MM.1S (cell line): ENCODE measurements at regions not wholly inside any gene's neighbourhood (a gene's known extent, or its start where the extent isn't known, plus 50 kb on each side); places are given as distances from the start of the nearest gene placed in this dataset.

Experiments
- DNase-seq: peaks from one replicate; pipeline ENCODE4 v3.0.0-alpha.2; 2015
- H2AFZ ChIP-seq: fragments of 300-600 bp; sonication (generic); 2 replicates; pipeline ENCODE4 v1.6.0; 2016; ENCODE audit warnings: antibody characterized with exemption, low read length
- H3F3A ChIP-seq: fragments of 300-600 bp; sonication (generic); 2 replicates; pipeline ENCODE4 v1.6.1; 2016; ENCODE audit warnings: mild to moderate bottlenecking, antibody characterized with exemption, low read length, moderate library complexity, mixed read lengths; ENCODE audit not compliant: insufficient read depth
- H3K27ac ChIP-seq: fragments of 300-600 bp; sonication (generic); 2 replicates; pipeline ENCODE4 v1.5.1; 2016; ENCODE audit warnings: mild to moderate bottlenecking, low read length
- H3K27me3 ChIP-seq: fragments of 300-600 bp; sonication (generic); replicated peaks from 2 replicates; pipeline ENCODE4 v1.6.0; 2016; ENCODE audit warnings: low read length; ENCODE audit not compliant: insufficient read depth
- H3K36me3 ChIP-seq: fragments of 300-600 bp; sonication (generic); replicated peaks from 2 replicates; pipeline ENCODE4 v1.6.1; 2016; ENCODE audit warnings: mild to moderate bottlenecking, low read length, mixed read lengths; ENCODE audit not compliant: insufficient read depth
- H3K4me1 ChIP-seq: fragments of 300-600 bp; sonication (generic); 2 replicates; pipeline ENCODE4 v1.6.1; 2016; ENCODE audit warnings: low read length, mixed read lengths
- H3K4me2 ChIP-seq: fragments of 300-600 bp; sonication (generic); 2 replicates; pipeline ENCODE4 v1.6.0; 2016; ENCODE audit warnings: low read depth, low read length
- H3K4me3 ChIP-seq: fragments of 300-600 bp; sonication (generic); 2 replicates; pipeline ENCODE4 v1.5.1; 2016; ENCODE audit warnings: low read length, mixed read lengths
- H3K79me2 ChIP-seq: fragments of 300-600 bp; sonication (generic); 2 replicates; pipeline ENCODE4 v1.6.1; 2016; ENCODE audit warnings: mixed run types, low read length, mixed read lengths
- H3K9ac ChIP-seq: fragments of 300-600 bp; sonication (generic); 2 replicates; pipeline ENCODE4 v1.6.1; 2016; ENCODE audit warnings: low read length, mixed read lengths
- H3K9me2 ChIP-seq: fragments of 300-600 bp; sonication (generic); replicated peaks from 2 replicates; pipeline ENCODE4 v1.6.1; 2016; ENCODE audit warnings: mild to moderate bottlenecking, low read length, mixed read lengths; ENCODE audit not compliant: insufficient read depth
- H3K9me3 ChIP-seq: fragments of 300-600 bp; sonication (generic); replicated peaks from 2 replicates; pipeline ENCODE4 v1.6.1; 2016; ENCODE audit warnings: mild to moderate bottlenecking, low read length, mixed read lengths; ENCODE audit not compliant: insufficient read depth
- H4K20me1 ChIP-seq: fragments of 300-600 bp; sonication (generic); 2 replicates; pipeline ENCODE4 v1.6.1; 2016; ENCODE audit warnings: mild to moderate bottlenecking, low read length, moderate library complexity, mixed read lengths; ENCODE audit not compliant: insufficient read depth
- EZH2 ChIP-seq: fragments of 300-600 bp; sonication (generic); optimal IDR thresholded peaks from 2 replicates; pipeline ENCODE3; 2017; ENCODE audit warnings: low read depth, mild to moderate bottlenecking, antibody characterized with exemption, low read length, mixed read lengths
- EZH2phosphoT487 ChIP-seq: fragments of 300-600 bp; sonication (generic); IDR thresholded peaks from 2 replicates; pipeline ENCODE4 v1.6.1; 2018; ENCODE audit warnings: antibody characterized with exemption, low read length
- TF ChIP-seq, protein P1 (sequence below): fragments of 300-600 bp; sonication (generic); IDR thresholded peaks from 2 replicates; pipeline ENCODE4 v1.5.1; 2016; ENCODE audit warnings: antibody characterized with exemption, low read length, mixed read lengths

- no peaks in the 10 kb centered on the region for H3K4me1 ChIP-seq
- H3K4me3 ChIP-seq: no peak overlapping the region
- no peak for DNase-seq
- H2AFZ ChIP-seq: no peak overlapping the region
- no peaks in the 10 kb centered on the region for H3K36me3 ChIP-seq
- H3K9me2 ChIP-seq: no peaks in the 10 kb centered on the region
- H3F3A ChIP-seq: no peaks in the 10 kb centered on the region
- TF ChIP-seq EZH2phosphoT487 (no peak), EZH2 (no peak)
- TF ChIP-seq, protein P1, sequence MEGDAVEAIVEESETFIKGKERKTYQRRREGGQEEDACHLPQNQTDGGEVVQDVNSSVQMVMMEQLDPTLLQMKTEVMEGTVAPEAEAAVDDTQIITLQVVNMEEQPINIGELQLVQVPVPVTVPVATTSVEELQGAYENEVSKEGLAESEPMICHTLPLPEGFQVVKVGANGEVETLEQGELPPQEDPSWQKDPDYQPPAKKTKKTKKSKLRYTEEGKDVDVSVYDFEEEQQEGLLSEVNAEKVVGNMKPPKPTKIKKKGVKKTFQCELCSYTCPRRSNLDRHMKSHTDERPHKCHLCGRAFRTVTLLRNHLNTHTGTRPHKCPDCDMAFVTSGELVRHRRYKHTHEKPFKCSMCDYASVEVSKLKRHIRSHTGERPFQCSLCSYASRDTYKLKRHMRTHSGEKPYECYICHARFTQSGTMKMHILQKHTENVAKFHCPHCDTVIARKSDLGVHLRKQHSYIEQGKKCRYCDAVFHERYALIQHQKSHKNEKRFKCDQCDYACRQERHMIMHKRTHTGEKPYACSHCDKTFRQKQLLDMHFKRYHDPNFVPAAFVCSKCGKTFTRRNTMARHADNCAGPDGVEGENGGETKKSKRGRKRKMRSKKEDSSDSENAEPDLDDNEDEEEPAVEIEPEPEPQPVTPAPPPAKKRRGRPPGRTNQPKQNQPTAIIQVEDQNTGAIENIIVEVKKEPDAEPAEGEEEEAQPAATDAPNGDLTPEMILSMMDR: no peak
- H3K79me2 ChIP-seq: no peaks in the 10 kb centered on the region
- no peaks in the 10 kb centered on the region for H3K9me3 ChIP-seq
- no peaks in the 10 kb centered on the region for H4K20me1 ChIP-seq
- H3K4me2 ChIP-seq: no peak overlapping the region
- no peak overlapping the region for H3K9ac ChIP-seq
- no peaks in the 10 kb centered on the region for H3K27me3 ChIP-seq
- no peak overlapping the region for H3K27ac ChIP-seq
These were observed 229.2 kb downstream of the MAP2K6 start for GRCh38 chr17:69643686-69644085.

GRCh38 chr17:69646729-69647128 lies 232.2 kb downstream of the MAP2K6 start:
- Histone ChIP-seq H3K27me3 (no peaks in the 10 kb centered on the region), H3K36me3 (no peaks in the 10 kb centered on the region), H3K9ac (no peak overlapping the region), H4K20me1 (no peaks in the 10 kb centered on the region), H3K79me2 (no peaks in the 10 kb centered on the region), H3K4me3 (no peak overlapping the region), H3K9me3 (no peaks in the 10 kb centered on the region), H3K27ac (no peak overlapping the region), H3K9me2 (no peaks in the 10 kb centered on the region), H2AFZ (no peak overlapping the region), H3K4me2 (no peak overlapping the region), H3K4me1 (no peaks in the 10 kb centered on the region), H3F3A (no peaks in the 10 kb centered on the region)
- TF ChIP-seq, protein P1: no peak
- TF ChIP-seq EZH2phosphoT487: no peak
- no peak for TF ChIP-seq EZH2
- no peak for DNase-seq

DNA sequence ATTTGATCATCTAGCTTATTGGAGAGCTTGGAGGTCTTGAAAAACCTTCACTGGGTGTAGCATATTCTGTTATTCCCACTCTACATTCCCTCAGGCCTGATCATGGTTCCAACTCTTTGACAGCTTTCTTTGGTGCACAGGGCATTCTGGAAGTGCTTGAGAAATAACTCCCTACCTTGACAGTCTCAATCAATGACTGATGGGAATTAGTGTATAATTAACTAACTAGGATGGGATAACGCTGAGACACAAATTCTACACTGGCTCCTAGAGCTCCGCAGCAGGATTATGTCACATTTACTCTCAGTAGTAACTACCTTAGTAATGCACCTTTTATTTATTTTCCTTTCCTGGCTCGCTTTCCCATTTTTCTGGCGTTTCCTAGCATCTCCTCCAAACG lies 236.4 kb downstream of the MAP2K6 start:
- Histone ChIP-seq H3K9ac (no peak overlapping the region), H3K36me3 (no peaks in the 10 kb centered on the region), H3K27me3 (peaks cover 5% of the 10 kb centered on the region), H3K9me2 (no peaks in the 10 kb centered on the region), H3K9me3 (no peaks in the 10 kb centered on the region), H2AFZ (no peak overlapping the region), H3F3A (peaks cover 8% of the 10 kb centered on the region), H3K79me2 (no peaks in the 10 kb centered on the region), H3K4me1 (no peaks in the 10 kb centered on the region), H4K20me1 (no peaks in the 10 kb centered on the region), H3K4me3 (no peak overlapping the region), H3K27ac (no peak overlapping the region), H3K4me2 (no peak overlapping the region)
- TF ChIP-seq, protein P1: no peak
- TF ChIP-seq EZH2 (no peak), EZH2phosphoT487 (no peak)
- DNase-seq: no peak
